IgD-negative memory B cell (primary cell): ENCODE measurements at regions not wholly inside any gene's neighbourhood (a gene's known extent, or its start where the extent isn't known, plus 50 kb on each side); places are given as distances from the start of the nearest gene placed in this dataset.
"Not testable (repeated sequence)": the region's sequence is repeated elsewhere in the genome, so short reads cannot be mapped to it uniquely, and the experiment has no call there.

Source experiments
- H3K27ac Mint-ChIP-seq, 3 donors: one replicate each; pipeline ENCODE4 v1.8.0; 2020 to 2022; ENCODE audit warnings: mild to moderate bottlenecking in 3 of 3, mixed read lengths in 3 of 3, moderate library complexity in 1 of 3
- H3K27me3 Mint-ChIP-seq: one replicate; pipeline ENCODE4 v1.8.0; 2021; ENCODE audit warnings: mixed read lengths
- H3K36me3 Mint-ChIP-seq: one replicate; pipeline ENCODE4 v1.8.0; 2020; ENCODE audit warnings: mild to moderate bottlenecking, mixed read lengths
- H3K4me1 Mint-ChIP-seq, 3 donors: one replicate each; pipeline ENCODE4 v1.8.0; 2020 to 2022; ENCODE audit warnings: mixed read lengths in 3 of 3, mild to moderate bottlenecking in 1 of 3
- H3K4me3 Mint-ChIP-seq, 4 donors: one replicate each; pipeline ENCODE4 v1.8.0; 2020 to 2022; ENCODE audit warnings: mild to moderate bottlenecking in 4 of 4, mixed read lengths in 4 of 4, moderate library complexity in 3 of 4
- H3K9me3 Mint-ChIP-seq, 3 donors: one replicate each; pipeline ENCODE4 v1.8.0; 2020 to 2021; ENCODE audit warnings: mixed read lengths in 3 of 3, mild to moderate bottlenecking in 1 of 3

- H3K4me1 Mint-ChIP-seq, H3K27ac Mint-ChIP-seq, H3K4me3 Mint-ChIP-seq, H3K9me3 Mint-ChIP-seq, H3K27me3 Mint-ChIP-seq, H3K36me3 Mint-ChIP-seq: not testable (repeated sequence)
Observed at GRCh38 chr10:125228245-125228940, 68.0 kb upstream of the CTBP2 start.

- no peak overlapping the region for H3K27ac Mint-ChIP-seq
- peaks cover 0 to 4% (median 3%) of the 10 kb centered on the region in 3 donors for H3K9me3 Mint-ChIP-seq
- no peaks in the 10 kb centered on the region for H3K36me3 Mint-ChIP-seq
- peaks cover 5% of the 10 kb centered on the region for H3K27me3 Mint-ChIP-seq
- H3K4me1 Mint-ChIP-seq: no peaks in the 10 kb centered on the region
- H3K4me3 Mint-ChIP-seq: no peak overlapping the region
Observed at GRCh38 chr10:125227546-125227945, 67.2 kb upstream of the CTBP2 start.

- H3K36me3 Mint-ChIP-seq: no peaks in the 10 kb centered on the region
- peaks cover 6% of the 10 kb centered on the region for H3K27me3 Mint-ChIP-seq
- H3K4me1 Mint-ChIP-seq: no peaks in the 10 kb centered on the region
- no peak overlapping the region for H3K27ac Mint-ChIP-seq
- H3K4me3 Mint-ChIP-seq: no peak overlapping the region
- peaks cover 0 to 4% (median 4%) of the 10 kb centered on the region in 3 donors for H3K9me3 Mint-ChIP-seq
Observed at GRCh38 chr10:125226823-125227222, 66.5 kb upstream of the CTBP2 start.

- no peaks in the 10 kb centered on the region for H3K36me3 Mint-ChIP-seq
- peaks cover 4% of the 10 kb centered on the region for H3K27me3 Mint-ChIP-seq
- no peak overlapping the region for H3K4me3 Mint-ChIP-seq
- H3K9me3 Mint-ChIP-seq: peaks cover 0 to 5% (median 4%) of the 10 kb centered on the region in 3 donors
- H3K27ac Mint-ChIP-seq: no peak overlapping the region
- no peaks in the 10 kb centered on the region for H3K4me1 Mint-ChIP-seq
Observed at GRCh38 chr10:125226005-125226404, 65.6 kb upstream of the CTBP2 start.

GRCh38 chr10:125225051-125225450 lies 64.7 kb upstream of the CTBP2 start:
- Mint-ChIP-seq H3K36me3 (no peaks in the 10 kb centered on the region), H3K9me3 (peaks cover 0 to 5% (median 4%) of the 10 kb centered on the region in 3 donors), H3K4me1 (no peaks in the 10 kb centered on the region), H3K4me3 (no peak overlapping the region), H3K27me3 (peaks cover 6% of the 10 kb centered on the region), H3K27ac (no peak overlapping the region)

GRCh38 chr10:125222515-125223308 lies 62.3 kb upstream of the CTBP2 start:
- peaks cover 0 to 5% (median 5%) of the 10 kb centered on the region in 3 donors for H3K9me3 Mint-ChIP-seq
- no peaks in the 10 kb centered on the region for H3K4me1 Mint-ChIP-seq
- peaks cover 1% of the 10 kb centered on the region for H3K36me3 Mint-ChIP-seq
- H3K27ac Mint-ChIP-seq: no peak overlapping the region
- H3K4me3 Mint-ChIP-seq: no peak overlapping the region
- peaks cover 6% of the 10 kb centered on the region for H3K27me3 Mint-ChIP-seq

GRCh38 chr10:125221716-125222115 lies 61.4 kb upstream of the CTBP2 start:
- no peaks in the 10 kb centered on the region for H3K4me1 Mint-ChIP-seq
- peaks cover 1% of the 10 kb centered on the region for H3K36me3 Mint-ChIP-seq
- H3K27me3 Mint-ChIP-seq: peaks cover 6% of the 10 kb centered on the region
- H3K27ac Mint-ChIP-seq: no peak overlapping the region
- peaks cover 0 to 5% (median 2%) of the 10 kb centered on the region in 3 donors for H3K9me3 Mint-ChIP-seq
- no peak overlapping the region for H3K4me3 Mint-ChIP-seq

- H3K4me1 Mint-ChIP-seq: no peaks in the 10 kb centered on the region
- H3K4me3 Mint-ChIP-seq: no peak overlapping the region
- peaks cover 1% of the 10 kb centered on the region for H3K36me3 Mint-ChIP-seq
- H3K9me3 Mint-ChIP-seq: peaks cover 0 to 5% (median 2%) of the 10 kb centered on the region in 3 donors
- H3K27me3 Mint-ChIP-seq: peaks cover 5% of the 10 kb centered on the region
- no peak overlapping the region for H3K27ac Mint-ChIP-seq
Observed at GRCh38 chr10:125219776-125220175, 59.4 kb upstream of the CTBP2 start.

GRCh38 chr10:125218967-125219366 lies 58.6 kb upstream of the CTBP2 start:
- no peaks in the 10 kb centered on the region for H3K4me1 Mint-ChIP-seq
- H3K27me3 Mint-ChIP-seq: peaks cover 5% of the 10 kb centered on the region
- H3K27ac Mint-ChIP-seq: no peak overlapping the region
- H3K9me3 Mint-ChIP-seq: peaks cover 0 to 3% (median 2%) of the 10 kb centered on the region in 3 donors
- H3K4me3 Mint-ChIP-seq: no peak overlapping the region
- H3K36me3 Mint-ChIP-seq: peaks cover 1% of the 10 kb centered on the region

- peaks cover 1% of the 10 kb centered on the region for H3K36me3 Mint-ChIP-seq
- H3K4me3 Mint-ChIP-seq: no peak overlapping the region
- peak overlapping the region in 1 of 3 donors; percentile 66 for H3K27ac Mint-ChIP-seq
- peaks cover 5% of the 10 kb centered on the region for H3K27me3 Mint-ChIP-seq
- peaks cover 0 to 2% (median 2%) of the 10 kb centered on the region in 3 donors for H3K9me3 Mint-ChIP-seq
- no peaks in the 10 kb centered on the region for H3K4me1 Mint-ChIP-seq
Observed at GRCh38 chr10:125217990-125218675, 57.8 kb upstream of the CTBP2 start.

GRCh38 chr10:125216861-125217260 lies 56.5 kb upstream of the CTBP2 start:
- no peak overlapping the region for H3K4me3 Mint-ChIP-seq
- peaks cover 0 to 2% (median 1%) of the 10 kb centered on the region in 3 donors for H3K9me3 Mint-ChIP-seq
- peaks cover 2% of the 10 kb centered on the region for H3K27me3 Mint-ChIP-seq
- no peak overlapping the region for H3K27ac Mint-ChIP-seq
- no peaks in the 10 kb centered on the region for H3K4me1 Mint-ChIP-seq
- peaks cover 1% of the 10 kb centered on the region for H3K36me3 Mint-ChIP-seq

GRCh38 chr10:125216309-125216708 lies 55.9 kb upstream of the CTBP2 start:
- H3K27me3 Mint-ChIP-seq: peaks cover 2% of the 10 kb centered on the region
- no peak overlapping the region for H3K27ac Mint-ChIP-seq

GRCh38 chr10:125214283-125214570 lies 53.9 kb upstream of the CTBP2 start:
- Mint-ChIP-seq H3K36me3 (peaks cover 1% of the 10 kb centered on the region), H3K27ac (no peak overlapping the region), H3K4me1 (no peaks in the 10 kb centered on the region), H3K9me3 (peaks cover 0 to 2% (median 0%) of the 10 kb centered on the region in 3 donors), H3K27me3 (no peaks in the 10 kb centered on the region), H3K4me3 (no peak overlapping the region)

More at GRCh38 chr10:125216309-125216708, 55.9 kb upstream of the CTBP2 start:
- H3K9me3 Mint-ChIP-seq: peaks cover 0 to 2% (median 0%) of the 10 kb centered on the region in 3 donors
- H3K4me1 Mint-ChIP-seq: no peaks in the 10 kb centered on the region
- H3K36me3 Mint-ChIP-seq: peaks cover 1% of the 10 kb centered on the region
- H3K4me3 Mint-ChIP-seq: no peak overlapping the region

GRCh38 chr10:125213541-125214282 lies 53.3 kb upstream of the CTBP2 start:
- no peak overlapping the region for H3K4me3 Mint-ChIP-seq
- H3K36me3 Mint-ChIP-seq: peaks cover 1% of the 10 kb centered on the region
- H3K9me3 Mint-ChIP-seq: peaks cover 0 to 2% (median 0%) of the 10 kb centered on the region in 3 donors
- no peak overlapping the region for H3K27ac Mint-ChIP-seq
- H3K27me3 Mint-ChIP-seq: no peaks in the 10 kb centered on the region
- H3K4me1 Mint-ChIP-seq: no peaks in the 10 kb centered on the region
